Naive thymus-derived CD8-positive, alpha-beta T cell (primary cell): ENCODE measurements at regions not wholly inside any gene's neighbourhood (a gene's known extent, or its start where the extent isn't known, plus 50 kb on each side); places are given as distances from the start of the nearest gene placed in this dataset.

Experiments
- ATAC-seq, 2 donors: fragments of 150-1000 bp; cut with Tn5 transposase in 1 of 2; sonication (Bioruptor Pico), chemical (Tn5 transposase) in 1 of 2; 1 replicate in 1 of 2; 2 replicates in 1 of 2; pipeline ENCODE4 v1.10.0; 2021; ENCODE audit warnings: mild to moderate bottlenecking in 2 of 2, moderate library complexity in 2 of 2
- POLR2A ChIA-PET: fragments of 350-600 bp; sonication (Branson Sonifier 250); formaldehyde crosslinking; loops from one replicate; lab custom pipeline; 2021; ENCODE audit warnings: antibody characterized with exemption; lab: Charles Lee
- DNase-seq, 10 donors: peaks; one replicate each; pipeline versions ENCODE4 v3.0.0 to v3.0.0-alpha.2; 2020 to 2022
- H3K27ac Mint-ChIP-seq, 10 donors: one replicate each; pipeline ENCODE4 v1.8.0; 2020 to 2022; ENCODE audit warnings: mild to moderate bottlenecking in 10 of 10, mixed read lengths in 10 of 10, moderate library complexity in 4 of 10, inconsistent platforms in 1 of 10
- H3K27me3 Mint-ChIP-seq, 5 donors: one replicate each; pipeline ENCODE4 v1.8.0; 2021 to 2022; ENCODE audit warnings: mixed read lengths in 5 of 5
- H3K36me3 Mint-ChIP-seq, 3 donors: one replicate each; pipeline ENCODE4 v1.8.0; 2020 to 2022; ENCODE audit warnings: mixed read lengths in 3 of 3, mild to moderate bottlenecking in 2 of 3, inconsistent platforms in 1 of 3
- H3K4me1 Mint-ChIP-seq, 4 donors: one replicate each; pipeline ENCODE4 v1.8.0; 2021 to 2022; ENCODE audit warnings: mixed read lengths in 4 of 4
- H3K4me3 Mint-ChIP-seq, 10 donors: one replicate each; pipeline ENCODE4 v1.8.0; 2020 to 2022; ENCODE audit warnings: mild to moderate bottlenecking in 10 of 10, mixed read lengths in 10 of 10, moderate library complexity in 6 of 10, inconsistent platforms in 1 of 10
- H3K9me3 Mint-ChIP-seq, 9 donors: one replicate each; pipeline ENCODE4 v1.8.0; 2020 to 2022; ENCODE audit warnings: mixed read lengths in 9 of 9, mild to moderate bottlenecking in 3 of 9, inconsistent platforms in 1 of 9, moderate library complexity in 1 of 9

- H3K36me3 Mint-ChIP-seq = no peaks in the 10 kb centered on the region
Measured at GRCh38 chr3:192005989-192006388, 545.0 kb downstream of the PYDC2 start.

GRCh38 chr3:192009903-192010302 is 548.9 kb downstream of the PYDC2 start:
- Mint-ChIP-seq H3K27ac (no peak overlapping the region), H3K36me3 (no peaks in the 10 kb centered on the region), H3K4me1 (no peaks in the 10 kb centered on the region), H3K27me3 (no peaks in the 10 kb centered on the region), H3K9me3 (peaks cover 0 to 12% (median 4%) of the 10 kb centered on the region in 9 donors), H3K4me3 (no peak overlapping the region)
- no peak for ATAC-seq
- no peak for DNase-seq
- POLR2A ChIA-PET = no interaction called here

More at GRCh38 chr3:192005989-192006388, 545.0 kb downstream of the PYDC2 start:
- H3K9me3 Mint-ChIP-seq = peaks cover 0 to 12% (median 0%) of the 10 kb centered on the region in 9 donors
- H3K27me3 Mint-ChIP-seq = no peaks in the 10 kb centered on the region
- no peaks in the 10 kb centered on the region for H3K4me1 Mint-ChIP-seq
- no peak for DNase-seq
- no peak overlapping the region for H3K27ac Mint-ChIP-seq
- no peak overlapping the region for H3K4me3 Mint-ChIP-seq
- POLR2A ChIA-PET = no interaction called here
- ATAC-seq = no peak

DNA sequence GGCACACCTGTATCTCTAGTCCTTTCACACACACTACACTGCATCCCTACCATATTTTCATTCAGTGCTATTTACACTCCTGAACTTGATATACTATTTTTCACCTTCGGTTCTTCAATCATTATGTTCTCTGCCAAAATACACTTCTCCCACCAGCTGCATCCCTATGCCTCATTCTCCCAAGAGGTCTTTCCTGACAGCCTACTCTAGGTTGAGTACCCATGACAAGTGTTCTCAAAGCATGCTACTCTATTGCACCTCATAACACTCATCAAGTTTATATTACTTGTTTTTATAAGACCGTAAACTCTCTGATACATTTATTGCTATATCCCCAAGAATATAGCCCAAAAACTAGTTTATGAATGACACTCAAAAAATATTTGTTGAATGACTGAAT is 549.5 kb downstream of the PYDC2 start:
- POLR2A ChIA-PET = no interaction called here
- DNase-seq (no peak), ATAC-seq (no peak)
- Mint-ChIP-seq H3K27ac (no peak overlapping the region), H3K36me3 (no peaks in the 10 kb centered on the region), H3K4me3 (no peak overlapping the region), H3K4me1 (no peaks in the 10 kb centered on the region), H3K27me3 (no peaks in the 10 kb centered on the region), H3K9me3 (peaks cover 0 to 12% (median 4%) of the 10 kb centered on the region in 9 donors)

DNA sequence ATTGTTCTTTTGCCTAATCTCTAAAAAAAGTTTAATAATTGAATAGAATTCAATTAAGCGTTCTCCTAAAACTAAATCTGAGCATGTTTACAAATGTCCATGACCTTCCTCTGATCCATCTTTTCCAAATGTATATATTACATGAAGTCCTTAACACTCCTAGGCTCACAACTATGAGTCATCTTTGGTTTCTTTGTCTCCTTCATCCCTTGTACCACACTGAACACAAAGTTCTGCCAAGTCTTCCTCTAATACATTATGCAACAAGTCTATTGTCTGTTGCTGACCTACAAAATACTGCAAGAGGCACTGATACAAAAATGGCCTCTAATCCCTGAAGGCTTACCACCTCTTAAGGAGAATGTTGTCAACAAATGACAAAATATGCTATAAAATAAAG is 550.2 kb downstream of the PYDC2 start:
- Mint-ChIP-seq H3K27ac (no peak overlapping the region), H3K36me3 (no peaks in the 10 kb centered on the region)

DNA sequence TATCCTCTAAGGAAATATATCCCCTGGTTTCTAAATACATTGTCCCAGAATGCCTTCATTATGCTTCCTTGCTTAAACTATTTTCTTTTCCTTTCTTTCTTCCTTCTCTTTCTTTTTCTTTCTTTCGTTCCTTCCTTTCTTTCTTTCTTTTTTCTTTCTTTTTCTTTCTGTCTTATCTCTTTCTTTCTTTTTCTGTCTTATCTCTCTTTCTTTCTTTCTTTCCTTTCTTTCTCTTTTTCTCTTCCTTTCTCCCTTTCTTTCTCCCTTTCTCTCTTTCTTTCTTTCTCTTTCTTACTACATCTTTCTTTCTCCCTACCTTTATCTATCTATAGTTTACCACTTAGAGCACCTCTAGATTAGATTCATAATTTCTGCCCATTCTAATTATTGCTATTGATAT is 552.1 kb downstream of the PYDC2 start:
- POLR2A ChIA-PET = no interaction called here
- DNase-seq (no peak), ATAC-seq (no peak)
- H3K27ac Mint-ChIP-seq = no peak overlapping the region
- H3K27me3 Mint-ChIP-seq = no peaks in the 10 kb centered on the region
- H3K9me3 Mint-ChIP-seq = peaks cover 0 to 15% (median 5%) of the 10 kb centered on the region in 9 donors
- no peaks in the 10 kb centered on the region for H3K4me1 Mint-ChIP-seq
- no peaks in the 10 kb centered on the region for H3K36me3 Mint-ChIP-seq
- no peak overlapping the region for H3K4me3 Mint-ChIP-seq

More for the DNA sequence above, 550.2 kb downstream of the PYDC2 start:
- peaks cover 0 to 12% (median 2%) of the 10 kb centered on the region in 9 donors for H3K9me3 Mint-ChIP-seq
- no peaks in the 10 kb centered on the region for H3K4me1 Mint-ChIP-seq
- POLR2A ChIA-PET = no interaction called here
- H3K27me3 Mint-ChIP-seq = no peaks in the 10 kb centered on the region
- no peak for DNase-seq
- no peak for ATAC-seq
- no peak overlapping the region for H3K4me3 Mint-ChIP-seq

GRCh38 chr3:192022412-192022811 is 561.4 kb downstream of the PYDC2 start:
- ATAC-seq (no peak), DNase-seq (no peak)
- Mint-ChIP-seq H3K36me3 (no peaks in the 10 kb centered on the region), H3K9me3 (peaks cover 0 to 15% (median 4%) of the 10 kb centered on the region in 9 donors), H3K4me1 (no peaks in the 10 kb centered on the region), H3K27me3 (no peaks in the 10 kb centered on the region), H3K27ac (no peak overlapping the region), H3K4me3 (no peak overlapping the region)
- POLR2A ChIA-PET = no interaction called here

DNA sequence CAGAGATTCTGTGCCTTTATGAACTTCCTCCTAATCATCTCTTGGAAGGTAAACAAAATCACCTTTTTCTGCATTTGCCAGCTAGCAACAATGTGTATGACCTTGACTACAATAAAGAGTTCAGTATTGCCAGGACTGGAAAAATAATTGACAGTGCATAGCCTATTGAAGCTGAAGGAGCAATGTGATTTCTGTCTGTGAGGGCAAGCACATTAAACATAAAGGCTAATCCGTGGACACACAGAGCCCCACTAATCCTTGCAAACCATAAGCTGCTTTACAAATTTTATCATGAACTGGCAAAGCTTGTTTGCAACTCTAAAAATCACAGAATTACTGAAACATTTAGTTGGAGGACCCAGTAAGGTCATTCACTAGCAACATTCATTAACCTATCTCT is 563.8 kb downstream of the PYDC2 start:
- H3K27me3 Mint-ChIP-seq = no peaks in the 10 kb centered on the region
- no peak overlapping the region for H3K4me3 Mint-ChIP-seq
- no peak for ATAC-seq
- no peak overlapping the region for H3K27ac Mint-ChIP-seq
- POLR2A ChIA-PET = interaction anchor here (0.6 kb wide), 1 partner anchor 85 kb away, joined by 3 read pairs; no protein-coding TSS in a partner anchor
- H3K9me3 Mint-ChIP-seq = peaks cover 0 to 15% (median under 1%) of the 10 kb centered on the region in 9 donors
- DNase-seq = no peak
- H3K36me3 Mint-ChIP-seq = no peaks in the 10 kb centered on the region
- no peaks in the 10 kb centered on the region for H3K4me1 Mint-ChIP-seq

GRCh38 chr3:192026661-192027060 is 565.7 kb downstream of the PYDC2 start:
- no peaks in the 10 kb centered on the region for H3K36me3 Mint-ChIP-seq
- no peak for ATAC-seq
- H3K4me1 Mint-ChIP-seq = no peaks in the 10 kb centered on the region
- no peak overlapping the region for H3K4me3 Mint-ChIP-seq
- POLR2A ChIA-PET = no interaction called here
- H3K27ac Mint-ChIP-seq = no peak overlapping the region
- no peak for DNase-seq
- H3K27me3 Mint-ChIP-seq = no peaks in the 10 kb centered on the region
- H3K9me3 Mint-ChIP-seq = peaks cover 0 to 15% (median 2%) of the 10 kb centered on the region in 9 donors

DNA sequence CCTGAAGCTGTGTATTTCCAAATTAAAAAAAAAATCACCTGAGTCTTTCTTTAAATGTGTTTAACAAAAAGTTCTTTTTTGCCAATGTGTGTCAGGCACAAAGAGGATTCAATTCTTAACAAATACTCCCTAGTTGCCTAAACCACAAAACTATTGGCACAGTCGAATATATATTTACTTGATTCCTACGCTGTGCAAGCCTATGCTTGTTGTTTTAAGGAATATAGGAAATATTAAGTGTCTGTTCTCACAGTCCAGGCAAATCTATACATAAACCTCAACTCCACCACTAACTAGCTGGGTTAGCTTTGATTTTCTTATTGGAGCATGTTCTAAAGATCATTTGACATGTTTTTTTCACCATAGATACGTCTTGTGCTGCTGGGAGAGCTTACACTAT is 571.0 kb downstream of the PYDC2 start:
- POLR2A ChIA-PET = no interaction called here
- no peaks in the 10 kb centered on the region for H3K36me3 Mint-ChIP-seq
- H3K27ac Mint-ChIP-seq = no peak overlapping the region
- no peak for DNase-seq
- H3K27me3 Mint-ChIP-seq = no peaks in the 10 kb centered on the region
- no peak for ATAC-seq
- H3K9me3 Mint-ChIP-seq = peaks cover 0 to 25% (median 8%) of the 10 kb centered on the region in 9 donors
- H3K4me3 Mint-ChIP-seq = no peak overlapping the region
- H3K4me1 Mint-ChIP-seq = no peaks in the 10 kb centered on the region

- DNase-seq (no peak), ATAC-seq (no peak)
- Mint-ChIP-seq H3K4me3 (no peak overlapping the region), H3K9me3 (peaks cover 0 to 25% (median 8%) of the 10 kb centered on the region in 9 donors), H3K27ac (no peak overlapping the region), H3K27me3 (no peaks in the 10 kb centered on the region), H3K4me1 (no peaks in the 10 kb centered on the region), H3K36me3 (no peaks in the 10 kb centered on the region)
- POLR2A ChIA-PET = no interaction called here
Measured at GRCh38 chr3:192033246-192033645, 572.3 kb downstream of the PYDC2 start.

DNA sequence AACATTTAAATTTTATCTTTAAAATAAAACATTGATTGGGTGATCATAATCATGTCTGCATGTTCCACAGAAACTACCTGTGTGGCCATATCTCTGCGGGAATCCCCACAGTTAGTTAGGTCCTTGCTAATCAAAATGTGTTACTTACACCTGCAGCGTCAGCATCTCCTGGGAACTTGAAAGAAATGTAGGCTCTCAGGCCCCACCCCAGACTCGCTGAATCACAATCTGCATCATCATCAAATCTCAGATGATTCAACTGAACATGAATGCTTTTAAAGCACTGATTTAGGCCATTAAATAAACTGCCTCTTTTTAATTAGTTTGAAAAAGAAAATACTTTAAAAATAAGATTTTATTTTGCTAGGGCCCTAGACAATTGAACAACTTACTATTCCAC is 577.8 kb downstream of the PYDC2 start:
- POLR2A ChIA-PET = no interaction called here
- H3K27ac Mint-ChIP-seq = no peak overlapping the region
- no peaks in the 10 kb centered on the region for H3K36me3 Mint-ChIP-seq
- no peak overlapping the region for H3K4me3 Mint-ChIP-seq
- no peak for ATAC-seq
- DNase-seq = no peak
- H3K27me3 Mint-ChIP-seq = no peaks in the 10 kb centered on the region
- H3K9me3 Mint-ChIP-seq = peaks cover 0 to 10% (median under 1%) of the 10 kb centered on the region in 9 donors
- no peaks in the 10 kb centered on the region for H3K4me1 Mint-ChIP-seq

DNA sequence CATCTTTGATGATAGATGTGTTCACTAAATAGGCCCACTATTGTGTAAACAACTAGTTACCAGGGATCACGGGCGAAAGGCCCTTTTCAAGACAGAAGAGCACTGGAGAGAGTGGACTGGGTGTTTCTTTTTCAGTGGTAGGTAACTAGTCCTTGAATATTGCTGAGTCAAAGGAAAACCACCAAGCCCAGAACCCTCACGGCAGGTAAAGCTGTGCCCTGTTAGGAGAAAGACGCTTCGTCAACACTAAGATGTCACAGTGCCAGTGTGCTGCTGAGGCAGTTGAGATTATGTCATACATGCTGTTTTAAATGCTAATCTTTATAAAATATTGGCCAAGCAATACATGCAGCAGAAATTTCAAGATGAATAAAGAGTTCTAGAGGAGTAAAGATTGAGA is 578.6 kb downstream of the PYDC2 start:
- no peaks in the 10 kb centered on the region for H3K4me1 Mint-ChIP-seq
- H3K27me3 Mint-ChIP-seq = no peaks in the 10 kb centered on the region
- H3K36me3 Mint-ChIP-seq = no peaks in the 10 kb centered on the region
- POLR2A ChIA-PET = no interaction called here
- DNase-seq = no peak
- H3K9me3 Mint-ChIP-seq = peaks cover 0 to 11% (median 5%) of the 10 kb centered on the region in 9 donors
- H3K27ac Mint-ChIP-seq = no peak overlapping the region
- H3K4me3 Mint-ChIP-seq = no peak overlapping the region
- no peak for ATAC-seq

DNA sequence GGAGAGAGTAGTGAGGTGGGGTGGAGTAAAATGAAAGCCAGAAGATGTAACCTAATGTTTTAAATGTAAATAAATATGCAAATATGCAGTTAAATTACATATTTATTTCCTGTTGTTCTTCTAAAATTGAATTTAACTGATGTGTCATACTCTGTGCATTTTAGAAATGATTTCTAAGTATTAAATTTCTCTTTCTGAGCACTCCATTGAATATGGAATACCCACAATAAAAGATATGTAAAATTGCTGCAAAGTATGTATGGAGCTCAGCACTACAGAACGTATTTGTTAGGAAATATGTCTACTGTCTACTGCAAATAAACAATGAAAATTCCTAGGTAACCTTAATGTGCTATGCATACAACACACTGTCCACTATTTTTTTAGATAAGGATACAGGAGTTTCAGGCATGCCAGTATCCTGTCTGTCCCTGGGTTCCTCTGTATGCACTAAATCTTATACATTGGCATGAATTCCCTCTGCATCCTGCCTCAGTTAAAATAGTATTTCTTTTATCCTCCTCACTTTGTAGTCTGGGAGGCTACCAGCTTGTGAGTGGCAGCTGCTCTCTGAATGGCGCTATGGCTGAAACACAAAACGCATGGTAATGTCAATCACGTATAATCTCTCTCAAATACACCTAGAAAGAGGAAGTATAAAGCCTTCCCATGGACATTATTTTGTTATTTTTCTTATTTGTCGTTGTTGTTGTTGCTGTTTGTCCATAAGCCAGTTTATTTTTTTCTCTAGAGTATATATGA is 579.5 kb downstream of the PYDC2 start:
- POLR2A ChIA-PET = no interaction called here
- H3K4me3 Mint-ChIP-seq = no peak overlapping the region
- no peak overlapping the region for H3K27ac Mint-ChIP-seq
- ATAC-seq = no peak
- H3K36me3 Mint-ChIP-seq = peaks cover 0 to 5% (median 0%) of the 10 kb centered on the region in 3 donors
- peaks cover 0 to 20% (median 7%) of the 10 kb centered on the region in 9 donors for H3K9me3 Mint-ChIP-seq
- DNase-seq = no peak
- H3K4me1 Mint-ChIP-seq = no peaks in the 10 kb centered on the region
- H3K27me3 Mint-ChIP-seq = no peaks in the 10 kb centered on the region

- no peak for ATAC-seq
- POLR2A ChIA-PET = no interaction called here
- peaks cover 0 to 5% (median 0%) of the 10 kb centered on the region in 3 donors for H3K36me3 Mint-ChIP-seq
- DNase-seq = no peak
- no peaks in the 10 kb centered on the region for H3K27me3 Mint-ChIP-seq
- H3K9me3 Mint-ChIP-seq = peaks cover 0 to 29% (median 5%) of the 10 kb centered on the region in 9 donors
- H3K4me1 Mint-ChIP-seq = no peaks in the 10 kb centered on the region
- H3K27ac Mint-ChIP-seq = no peak overlapping the region
- H3K4me3 Mint-ChIP-seq = no peak overlapping the region
Measured at GRCh38 chr3:192042116-192042515, 581.2 kb downstream of the PYDC2 start.
